K562 (cell line): ENCODE measurements at regions not wholly inside any gene's neighbourhood (a gene's known extent, or its start where the extent isn't known, plus 50 kb on each side); places are given as distances from the start of the nearest gene placed in this dataset.

ENCODE experiments used
- CBX2 ChIP-seq: fragments of 200-600 bp; sonication (generic); IDR thresholded peaks from one replicate; pipeline ENCODE4 v1.6.1; 2012; ENCODE audit warnings: mild to moderate bottlenecking, low read length, inconsistent platforms; ENCODE audit not compliant: insufficient read depth, poor library complexity, severe bottlenecking
- CREB3 ChIP-seq: fragments of 450-650 bp; conservative IDR thresholded peaks from 2 replicates; pipeline ENCODE4 v1.6.1; 2016; ENCODE audit warnings: missing genetic modification characterization, low read depth, mild to moderate bottlenecking, missing compliant biosample characterization, moderate library complexity
- CTCF ChIP-seq, 3 experiments: IDR thresholded peaks in 2 of 3; conservative IDR thresholded peaks in 1 of 3; 2 replicates each; pipeline ENCODE4 v1.5.1; 2011 to 2012; ENCODE audit warnings: low read length in 3 of 3, mild to moderate bottlenecking in 3 of 3, control low read depth in 2 of 3, improper control_type of control experiment in 1 of 3, inconsistent platforms in 1 of 3, low read depth in 1 of 3, mixed read lengths in 1 of 3, moderate library complexity in 1 of 3; ENCODE audit not compliant: insufficient read depth in 2 of 3
- E2F8 ChIP-seq: fragments of 450-650 bp; IDR thresholded peaks from 2 replicates; pipeline ENCODE4 v1.7.1; 2018; ENCODE audit warnings: mild to moderate bottlenecking, low read depth; ENCODE audit not compliant: partially characterized antibody
- NFIC ChIP-seq: fragments of 450-650 bp; IDR thresholded peaks from 2 replicates; pipeline ENCODE4 v1.6.1; 2017; ENCODE audit warnings: mild to moderate bottlenecking, inconsistent platforms
- NFYB ChIP-seq: IDR thresholded peaks from 2 replicates; pipeline ENCODE4 v1.6.1; 2011; ENCODE audit warnings: mild to moderate bottlenecking, moderate library complexity; ENCODE audit not compliant: insufficient read length; ENCODE audit errors: extremely low read depth
- YY1 ChIP-seq, 3 experiments: IDR thresholded peaks; 2 replicates each; pipeline ENCODE4 v1.6.1; 2011; ENCODE audit warnings: low read length in 2 of 3, mild to moderate bottlenecking in 2 of 3, moderate library complexity in 2 of 3, borderline replicate concordance in 1 of 3, control low read depth in 1 of 3, low read depth in 1 of 3; ENCODE audit not compliant: insufficient read depth in 3 of 3, insufficient replicate concordance in 2 of 3, control insufficient read depth in 1 of 3, insufficient read length in 1 of 3; ENCODE audit errors: extremely low read depth in 1 of 3
- ZNF239 ChIP-seq: fragments of 250-450 bp; sonication (Bioruptor Pico); IDR thresholded peaks from 2 replicates; pipeline ENCODE4 v1.4.0; 2020; ENCODE audit warnings: mild to moderate bottlenecking
- TF ChIP-seq, protein P1 (sequence below): sonication (generic); formaldehyde crosslinking; IDR thresholded peaks from 2 replicates; pipeline ENCODE4 v1.8.0; 2022; ENCODE audit warnings: mild to moderate bottlenecking, low read depth, missing genetic modification reagents

- TF ChIP-seq NFYB (no peak), CTCF (IDR thresholded peaks at IDR 0.05 in 2 of 3, conservative IDR thresholded peaks at IDR 0.05 in 1 of 3; ENCODE audit: insufficient read depth in 2 of 3, low read depth in 1 of 3, low read length in 3 of 3) (no peak), ZNF239 (no peak), NFIC (no peak), E2F8 (no peak), CREB3 (tag) (no peak), YY1 (IDR thresholded peaks at IDR 0.05; ENCODE audit: borderline replicate concordance in 1 of 3, control insufficient read depth in 1 of 3, extremely low read depth in 1 of 3, insufficient read depth in 3 of 3, insufficient read length in 1 of 3, insufficient replicate concordance in 2 of 3, low read depth in 1 of 3, low read length in 2 of 3) (no peak), CBX2 (no peak)
- TF ChIP-seq, protein P1, sequence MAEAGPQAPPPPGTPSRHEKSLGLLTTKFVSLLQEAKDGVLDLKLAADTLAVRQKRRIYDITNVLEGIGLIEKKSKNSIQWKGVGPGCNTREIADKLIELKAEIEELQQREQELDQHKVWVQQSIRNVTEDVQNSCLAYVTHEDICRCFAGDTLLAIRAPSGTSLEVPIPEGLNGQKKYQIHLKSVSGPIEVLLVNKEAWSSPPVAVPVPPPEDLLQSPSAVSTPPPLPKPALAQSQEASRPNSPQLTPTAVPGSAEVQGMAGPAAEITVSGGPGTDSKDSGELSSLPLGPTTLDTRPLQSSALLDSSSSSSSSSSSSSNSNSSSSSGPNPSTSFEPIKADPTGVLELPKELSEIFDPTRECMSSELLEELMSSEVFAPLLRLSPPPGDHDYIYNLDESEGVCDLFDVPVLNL = no peak
Observed at GRCh38 chr3:63179862-63180522, 98.1 kb upstream of the SYNPR start.
